HG03457 (cell line): ENCODE measurements at regions not wholly inside any gene's neighbourhood (a gene's known extent, or its start where the extent isn't known, plus 50 kb on each side); places are given as distances from the start of the nearest gene placed in this dataset.

Experiments used
- ATAC-seq: cut with Tn5 transposase; IDR thresholded peaks from one replicate; pipeline ENCODE4 v1.9.1; 2021; ENCODE audit warnings: moderate number of reproducible peaks; ENCODE audit not compliant: unreplicated experiment

GRCh38 chr13:63704521-63704920, 2288.9 kb upstream of the PCDH20 start:
- ATAC-seq = no peak

- no peak for ATAC-seq
Measured at GRCh38 chr13:63700350-63700749, 2284.7 kb upstream of the PCDH20 start.

- ATAC-seq = no peak
Measured at GRCh38 chr13:63699948-63700347, 2284.3 kb upstream of the PCDH20 start.

GRCh38 chr13:63696055-63696454, 2280.4 kb upstream of the PCDH20 start:
- no peak for ATAC-seq

- ATAC-seq = no peak
Measured at GRCh38 chr13:63693696-63694095, 2278.0 kb upstream of the PCDH20 start.

- ATAC-seq = no peak
Measured at GRCh38 chr13:63691474-63691873, 2275.8 kb upstream of the PCDH20 start.

GRCh38 chr13:63690672-63691071, 2275.0 kb upstream of the PCDH20 start:
- ATAC-seq = no peak

GRCh38 chr13:63684822-63685221, 2269.2 kb upstream of the PCDH20 start:
- no peak for ATAC-seq

GRCh38 chr13:63680704-63681103, 2265.1 kb upstream of the PCDH20 start:
- no peak for ATAC-seq

- no peak for ATAC-seq
Measured at GRCh38 chr13:63671296-63671695, 2255.6 kb upstream of the PCDH20 start.

- no peak for ATAC-seq
Measured at GRCh38 chr13:63651394-63651793, 2235.7 kb upstream of the PCDH20 start.

GRCh38 chr13:63643543-63643942, 2227.9 kb upstream of the PCDH20 start:
- ATAC-seq = no peak

GRCh38 chr13:63636316-63636993, 2220.8 kb upstream of the PCDH20 start:
- no peak for ATAC-seq

- ATAC-seq = no peak
Measured at GRCh38 chr13:63632321-63632720, 2216.7 kb upstream of the PCDH20 start.

GRCh38 chr13:63631006-63631405, 2215.4 kb upstream of the PCDH20 start:
- ATAC-seq = no peak

- ATAC-seq = no peak
Measured at GRCh38 chr13:63629591-63629990, 2213.9 kb upstream of the PCDH20 start.

GRCh38 chr13:63628310-63628709, 2212.7 kb upstream of the PCDH20 start:
- no peak for ATAC-seq

GRCh38 chr13:63625869-63626268, 2210.2 kb upstream of the PCDH20 start:
- no peak for ATAC-seq

GRCh38 chr13:63614874-63615612, 2199.4 kb upstream of the PCDH20 start:
- no peak for ATAC-seq

- no peak for ATAC-seq
Measured at GRCh38 chr13:63607153-63607552, 2191.5 kb upstream of the PCDH20 start.

GRCh38 chr13:63605962-63606361, 2190.3 kb upstream of the PCDH20 start:
- no peak for ATAC-seq

GRCh38 chr13:63605403-63605802, 2189.8 kb upstream of the PCDH20 start:
- ATAC-seq = no peak

GRCh38 chr13:63595811-63596210, 2180.2 kb upstream of the PCDH20 start:
- ATAC-seq = no peak
